Large intestine (tissue), 3 donors: ENCODE measurements at regions not wholly inside any gene's neighbourhood (a gene's known extent, or its start where the extent isn't known, plus 50 kb on each side); places are given as distances from the start of the nearest gene placed in this dataset.

Experiments used
- DNase-seq, 2 donors: peaks; one replicate each; pipeline versions ENCODE4 v3.0.0 to v3.0.0-alpha.2; 2013
- H3K27ac ChIP-seq: one replicate; pipeline ENCODE4 v1.5.1; 2013; ENCODE audit warnings: low read length
- H3K27me3 ChIP-seq: 2 replicates; pipeline ENCODE4 v1.6.1; 2013; ENCODE audit warnings: low read length; ENCODE audit not compliant: control insufficient read depth, insufficient read depth
- H3K36me3 ChIP-seq: 2 replicates; pipeline ENCODE4 v1.6.1; 2013; ENCODE audit warnings: low read length; ENCODE audit not compliant: control insufficient read depth, insufficient read depth
- H3K4me1 ChIP-seq: one replicate; pipeline ENCODE4 v1.6.1; 2013; ENCODE audit warnings: low read length; ENCODE audit not compliant: control insufficient read depth, insufficient read depth
- H3K4me3 ChIP-seq: one replicate; pipeline ENCODE4 v1.5.1; 2013; ENCODE audit warnings: low read length
- H3K9me3 ChIP-seq: one replicate; pipeline ENCODE4 v1.6.1; 2013; ENCODE audit warnings: mild to moderate bottlenecking, low read depth, low read length, moderate library complexity; ENCODE audit not compliant: control insufficient read depth
- WGBS: methylation state at CpG from one replicate; pipeline ENCODE4 v1.1.5; 2013; ENCODE audit warnings: low lambda C conversion rate; ENCODE audit not compliant: insufficient coverage; 5-methylcytosine and 5-hydroxymethylcytosine counted together

GRCh38 chr2:219692521-219692920, 65.1 kb downstream of the SLC4A3 start:
- Histone ChIP-seq H3K4me1 (no peaks in the 10 kb centered on the region), H3K27ac (no peak overlapping the region), H3K27me3 (peaks cover 23% of the 10 kb centered on the region), H3K36me3 (no peaks in the 10 kb centered on the region), H3K9me3 (no peaks in the 10 kb centered on the region), H3K4me3 (no peak overlapping the region)
- no CpG with 5 or more reads among the region's 5 CpGs for WGBS
- no peak for DNase-seq

GRCh38 chr2:219695145-219695709, 67.8 kb downstream of the SLC4A3 start:
- Histone ChIP-seq H3K27ac (no peak overlapping the region), H3K4me3 (no peak overlapping the region), H3K27me3 (peaks cover 16% of the 10 kb centered on the region), H3K9me3 (no peaks in the 10 kb centered on the region), H3K4me1 (no peaks in the 10 kb centered on the region), H3K36me3 (no peaks in the 10 kb centered on the region)
- no peak for DNase-seq
- no CpG with 5 or more reads among the region's 3 CpGs for WGBS

- H3K27me3 ChIP-seq, result peaks cover 11% of the 10 kb centered on the region
- no CpG with 5 or more reads among the region's 12 CpGs for WGBS
- no peaks in the 10 kb centered on the region for H3K4me1 ChIP-seq
- no peak overlapping the region for H3K27ac ChIP-seq
- no peak overlapping the region for H3K4me3 ChIP-seq
- H3K9me3 ChIP-seq, result no peaks in the 10 kb centered on the region
- H3K36me3 ChIP-seq, result no peaks in the 10 kb centered on the region
- DNase-seq, result no peak
Measured at GRCh38 chr2:219697811-219698747, 70.6 kb downstream of the SLC4A3 start.

- Histone ChIP-seq H3K36me3 (no peaks in the 10 kb centered on the region), H3K27me3 (peaks cover 7% of the 10 kb centered on the region), H3K4me1 (no peaks in the 10 kb centered on the region), H3K27ac (no peak overlapping the region), H3K4me3 (no peak overlapping the region), H3K9me3 (no peaks in the 10 kb centered on the region)
- DNase-seq, result no peak
- WGBS, result 83% methylated on average over 4 of the region's 15 CpGs
Measured at GRCh38 chr2:219698748-219699439, 71.5 kb downstream of the SLC4A3 start.

- no peak for DNase-seq
- Histone ChIP-seq H3K27me3 (peaks cover 7% of the 10 kb centered on the region), H3K9me3 (no peaks in the 10 kb centered on the region), H3K27ac (no peak overlapping the region), H3K4me3 (no peak overlapping the region), H3K4me1 (no peaks in the 10 kb centered on the region), H3K36me3 (no peaks in the 10 kb centered on the region)
- 92% methylated on average over 4 of the region's 8 CpGs for WGBS
Measured at GRCh38 chr2:219699440-219699821, 72.0 kb downstream of the SLC4A3 start.

- peaks cover 7% of the 10 kb centered on the region for H3K27me3 ChIP-seq
- H3K4me1 ChIP-seq, result no peaks in the 10 kb centered on the region
- H3K9me3 ChIP-seq, result no peaks in the 10 kb centered on the region
- H3K27ac ChIP-seq, result no peak overlapping the region
- H3K36me3 ChIP-seq, result no peaks in the 10 kb centered on the region
- no CpG with 5 or more reads among the region's 8 CpGs for WGBS
- H3K4me3 ChIP-seq, result no peak overlapping the region
- DNase-seq, result no peak
Measured at GRCh38 chr2:219701847-219702634, 74.6 kb downstream of the SLC4A3 start.

- Histone ChIP-seq H3K4me3 (no peak overlapping the region), H3K27ac (no peak overlapping the region), H3K9me3 (no peaks in the 10 kb centered on the region), H3K36me3 (no peaks in the 10 kb centered on the region), H3K27me3 (peaks cover 5% of the 10 kb centered on the region), H3K4me1 (no peaks in the 10 kb centered on the region)
- peak; percentile 11 to 18 for DNase-seq
- no CpG with 5 or more reads among the region's 7 CpGs for WGBS
Measured at GRCh38 chr2:219702796-219703545, 75.5 kb downstream of the SLC4A3 start.

- Histone ChIP-seq H3K27me3 (peaks cover 3% of the 10 kb centered on the region), H3K4me1 (no peaks in the 10 kb centered on the region), H3K9me3 (no peaks in the 10 kb centered on the region), H3K27ac (no peak overlapping the region), H3K36me3 (no peaks in the 10 kb centered on the region), H3K4me3 (no peak overlapping the region)
- DNase-seq, result no peak
- no CpG with 5 or more reads among the region's 2 CpGs for WGBS
Measured at GRCh38 chr2:219704878-219705277, 77.4 kb downstream of the SLC4A3 start.

- H3K36me3 ChIP-seq, result no peaks in the 10 kb centered on the region
- peaks cover 3% of the 10 kb centered on the region for H3K27me3 ChIP-seq
- no peak overlapping the region for H3K27ac ChIP-seq
- H3K9me3 ChIP-seq, result no peaks in the 10 kb centered on the region
- H3K4me1 ChIP-seq, result no peaks in the 10 kb centered on the region
- no peak for DNase-seq
- H3K4me3 ChIP-seq, result no peak overlapping the region
- no CpG with 5 or more reads among the region's 4 CpGs for whole genome bisulfite sequencing
Measured at GRCh38 chr2:219706823-219707281, 79.4 kb downstream of the SLC4A3 start.
